ENCODE measurements at regions not wholly inside any gene's neighbourhood (a gene's known extent, or its start where the extent isn't known, plus 50 kb on each side); places are given as distances from the start of the nearest gene placed in this dataset.
"Not testable (repeated sequence)": the region's sequence is repeated elsewhere in the genome, so short reads cannot be mapped to it uniquely, and the experiment has no call there.

DNA sequence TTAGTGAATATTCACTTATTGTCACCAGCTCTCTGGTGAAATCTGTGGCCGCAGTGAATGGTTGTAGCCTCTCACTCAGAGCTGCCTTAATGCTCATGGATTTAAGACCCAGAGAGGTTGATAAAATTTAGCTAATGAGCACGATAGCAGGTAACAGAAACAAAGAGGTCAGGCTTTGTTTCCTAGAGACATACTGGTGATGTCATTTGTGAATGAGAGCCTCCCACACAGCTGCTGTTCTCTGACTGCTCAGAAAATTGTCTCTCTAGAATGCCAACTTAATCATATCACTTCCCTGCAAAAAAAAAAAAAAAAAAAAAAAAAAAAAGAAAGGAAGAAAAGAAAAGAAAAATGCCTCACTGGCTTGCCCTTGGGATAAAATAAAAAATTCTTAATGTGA, 411.7 kb upstream of the MYT1L start:
- DNase-seq (ENCODE audit: low read depth): no peak

DNA sequence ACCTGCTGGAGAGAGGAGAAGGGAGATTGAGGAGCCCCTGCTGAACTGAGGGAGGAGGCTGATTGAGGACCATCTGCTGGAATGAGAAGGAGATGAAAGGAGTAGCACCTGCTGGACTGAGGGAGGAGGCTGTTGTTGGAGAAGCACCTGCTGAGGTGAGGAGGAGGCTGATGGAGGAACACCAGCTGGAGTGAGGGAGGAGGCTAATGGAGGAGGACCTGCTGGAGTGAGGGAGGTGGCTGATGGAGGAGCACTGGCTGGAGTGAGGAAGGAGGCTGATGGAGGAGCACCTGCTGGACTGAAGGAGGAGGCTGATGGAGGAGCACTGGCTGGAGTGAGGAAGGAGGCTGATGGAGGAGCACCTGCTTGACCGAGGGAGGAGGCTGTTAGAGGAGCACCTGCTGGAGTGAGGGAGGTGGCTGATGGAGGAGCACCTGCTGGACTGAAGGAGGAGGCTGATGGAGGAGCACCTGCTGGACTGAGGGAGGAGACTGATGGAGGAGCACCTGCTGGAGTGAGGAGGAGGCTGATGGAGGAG, 409.2 kb upstream of the MYT1L start:
- DNase-seq (ENCODE audit: low read depth): no peak

DNA sequence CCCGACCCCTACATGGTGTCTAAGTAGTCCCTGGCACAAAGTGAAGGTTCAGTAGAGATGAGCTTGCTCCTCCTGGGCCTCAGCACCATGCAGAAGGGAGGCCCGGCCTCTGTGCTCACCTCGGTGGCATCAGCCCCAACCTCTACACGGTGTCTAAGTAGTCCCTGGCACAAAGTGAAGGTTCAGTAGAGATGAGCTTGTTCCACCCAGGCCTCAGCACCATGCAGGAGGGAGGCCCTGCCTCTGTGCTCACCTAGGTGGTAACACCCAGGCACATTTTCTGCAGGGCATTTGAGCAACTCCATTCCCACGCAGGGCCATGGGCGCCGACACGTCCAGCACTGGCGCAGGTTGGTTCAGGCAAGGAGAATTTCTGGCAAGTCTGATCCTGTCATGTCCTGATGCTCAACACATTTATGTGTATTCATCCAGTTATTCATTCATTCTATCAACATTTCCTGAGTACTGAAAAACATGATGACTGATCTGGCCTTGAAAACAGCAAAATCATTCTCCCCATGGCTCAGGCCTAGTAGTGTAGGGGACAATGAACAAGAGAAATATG, 408.2 kb upstream of the MYT1L start:
- DNase-seq (ENCODE audit: low read depth): no peak

DNA sequence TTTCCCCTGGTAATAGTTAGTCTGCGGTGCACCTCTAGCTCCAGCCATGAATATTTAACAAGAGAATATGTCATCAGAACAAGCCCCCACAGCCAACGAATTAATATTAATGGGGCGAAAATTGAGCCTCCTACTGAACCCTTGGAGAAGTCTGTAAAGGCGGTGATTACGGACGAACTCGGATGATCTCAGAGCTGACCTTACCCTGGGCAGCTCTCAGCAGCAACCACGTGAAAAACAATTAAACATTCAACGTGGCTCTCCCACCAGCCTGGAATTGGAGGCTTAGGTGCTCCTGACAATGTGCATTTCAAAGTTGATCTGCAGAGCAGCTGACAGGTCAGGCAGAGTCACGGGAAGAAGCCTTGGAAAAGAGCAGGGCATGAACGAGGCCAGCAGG, 407.6 kb upstream of the MYT1L start:
- no peak for DNase-seq (ENCODE audit: low read depth)

DNA sequence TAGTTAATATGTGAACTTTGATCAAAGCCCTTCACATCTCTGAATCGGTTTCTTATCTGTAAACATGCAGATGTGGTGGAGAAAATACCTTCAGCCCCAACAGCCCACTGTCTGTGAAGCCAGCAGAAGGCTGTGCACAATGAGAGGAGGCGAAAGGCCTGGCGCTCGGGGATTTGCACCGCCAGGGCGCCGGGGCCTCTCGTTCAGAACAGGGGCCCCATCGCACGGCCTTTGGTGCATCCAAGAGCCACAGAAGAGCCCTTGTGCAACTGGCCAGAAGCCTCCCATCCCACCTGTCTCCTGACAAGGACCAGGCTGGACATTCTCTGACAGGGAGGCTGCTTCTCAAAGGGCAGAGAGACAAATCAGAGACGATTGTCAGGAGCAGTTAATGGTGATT, 407.2 kb upstream of the MYT1L start:
- DNase-seq (ENCODE audit: low read depth): no peak

DNA sequence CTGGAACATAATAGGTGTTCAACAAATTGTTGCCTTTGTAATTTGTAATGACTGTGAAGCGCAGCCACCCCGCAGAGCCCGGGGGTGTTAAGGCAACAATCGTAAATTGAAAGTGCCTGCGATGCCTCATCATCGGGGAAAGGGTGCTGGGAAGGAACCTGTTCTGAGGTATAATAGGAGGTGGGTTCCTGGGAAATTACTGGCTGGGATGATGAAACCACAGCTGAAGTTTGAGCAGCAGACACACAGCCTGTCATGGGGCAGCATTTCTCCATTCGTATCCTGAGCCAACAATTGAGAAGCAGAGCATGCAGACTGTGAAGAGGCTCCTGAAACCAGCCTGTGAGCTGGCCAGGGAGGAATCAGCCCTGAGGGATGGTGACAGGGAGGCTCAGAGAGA, 404.0 kb upstream of the MYT1L start:
- DNase-seq (ENCODE audit: low read depth): no peak

DNA sequence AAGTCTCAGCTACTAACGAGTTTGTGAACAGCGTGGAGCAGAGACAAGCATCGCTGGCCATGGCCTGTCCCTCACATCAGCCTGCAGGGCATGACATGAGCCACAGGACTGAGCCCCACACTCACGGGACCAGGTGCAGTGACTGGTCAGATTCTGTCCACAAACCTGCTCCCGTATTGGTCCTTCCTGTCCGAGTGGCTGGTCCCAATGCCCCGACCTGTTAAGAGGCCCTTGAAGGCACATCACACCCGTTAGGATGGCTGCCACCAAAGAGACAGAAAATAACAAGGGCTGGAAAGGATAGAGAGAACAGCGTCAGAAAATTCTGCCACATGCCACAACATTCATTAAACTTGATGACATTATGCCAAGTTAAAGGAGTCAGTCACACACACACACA, 403.2 kb upstream of the MYT1L start:
- DNase-seq (ENCODE audit: low read depth): no peak

DNA sequence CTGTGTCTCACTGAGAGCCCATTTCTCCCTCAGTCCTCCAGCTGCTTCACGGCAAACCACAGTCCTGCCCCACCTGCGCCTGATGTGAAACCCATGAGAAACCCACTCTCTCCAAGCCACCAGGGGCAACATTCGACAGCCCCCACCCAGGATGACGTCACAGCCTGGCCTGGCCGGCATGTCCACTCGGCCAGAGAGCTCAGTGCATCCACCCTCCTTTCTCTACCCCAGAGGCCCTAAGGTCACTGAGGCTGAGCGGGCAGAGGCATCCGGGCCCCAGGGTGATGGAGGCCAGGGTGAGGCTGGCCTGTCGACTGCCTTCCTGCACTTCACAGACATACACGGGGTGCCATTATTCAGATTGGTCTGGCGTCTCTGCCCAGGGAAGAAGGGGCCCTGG, 402.7 kb upstream of the MYT1L start:
- no peak for DNase-seq (ENCODE audit: low read depth)

DNA sequence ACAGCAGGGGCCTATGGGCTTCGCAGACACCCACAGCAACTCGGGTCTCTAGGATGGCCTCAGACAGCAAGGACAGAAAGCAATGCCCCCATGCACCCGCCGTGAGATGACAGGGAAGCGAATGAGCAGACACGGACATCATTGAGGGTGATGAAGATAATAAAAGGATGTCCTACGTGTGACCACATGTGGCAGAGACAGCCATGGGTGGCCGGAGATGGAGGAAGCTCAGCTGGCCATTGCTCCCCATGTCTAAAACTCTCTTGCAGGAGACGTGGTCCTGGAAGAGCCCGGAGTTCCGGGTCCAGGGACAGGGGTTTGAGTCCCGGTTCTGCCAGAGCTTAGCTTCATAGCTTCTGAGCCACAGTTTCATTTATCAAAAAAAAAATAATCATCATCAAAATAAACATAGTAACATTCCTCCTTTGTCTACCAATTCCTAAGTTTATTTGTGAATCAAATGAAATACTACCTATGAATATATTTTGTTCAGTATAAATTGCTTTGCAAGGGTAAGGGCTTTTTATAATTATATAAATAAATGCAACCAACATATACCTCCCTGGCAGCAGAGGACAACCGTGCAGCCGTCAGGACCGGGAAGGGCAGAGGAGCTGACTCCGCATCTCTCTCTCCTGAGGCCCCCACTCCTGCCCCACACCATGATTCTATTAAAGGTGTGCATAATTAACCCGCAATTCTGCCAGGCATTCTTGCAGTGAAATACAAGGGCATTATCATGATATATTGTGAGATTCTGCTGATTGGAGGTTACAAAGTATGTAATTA, 401.4 kb upstream of the MYT1L start:
- no peak for DNase-seq (ENCODE audit: low read depth)

DNA sequence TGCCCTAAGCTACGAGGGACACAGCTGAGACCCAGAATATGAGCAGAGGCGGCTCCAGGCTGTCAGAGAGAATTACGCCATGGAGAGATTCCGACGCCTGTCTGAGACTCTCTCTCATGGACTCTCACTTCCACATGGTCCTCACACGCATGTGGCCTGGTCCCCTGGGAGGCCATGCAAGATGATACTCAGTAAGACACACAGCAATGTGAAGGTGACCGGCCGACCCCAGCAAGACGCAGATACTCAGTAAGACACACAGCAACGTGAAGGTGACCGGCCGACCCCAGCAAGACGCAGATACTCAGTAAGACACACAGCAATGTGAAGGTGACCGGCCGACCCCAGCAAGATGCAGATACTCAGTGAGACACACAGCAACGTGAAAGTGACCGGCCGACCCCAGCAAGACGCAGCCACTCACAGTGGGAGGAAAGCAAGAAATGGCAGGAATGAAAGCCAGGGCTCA, 400.8 kb upstream of the MYT1L start:
- DNase-seq (ENCODE audit: low read depth): no peak

DNA sequence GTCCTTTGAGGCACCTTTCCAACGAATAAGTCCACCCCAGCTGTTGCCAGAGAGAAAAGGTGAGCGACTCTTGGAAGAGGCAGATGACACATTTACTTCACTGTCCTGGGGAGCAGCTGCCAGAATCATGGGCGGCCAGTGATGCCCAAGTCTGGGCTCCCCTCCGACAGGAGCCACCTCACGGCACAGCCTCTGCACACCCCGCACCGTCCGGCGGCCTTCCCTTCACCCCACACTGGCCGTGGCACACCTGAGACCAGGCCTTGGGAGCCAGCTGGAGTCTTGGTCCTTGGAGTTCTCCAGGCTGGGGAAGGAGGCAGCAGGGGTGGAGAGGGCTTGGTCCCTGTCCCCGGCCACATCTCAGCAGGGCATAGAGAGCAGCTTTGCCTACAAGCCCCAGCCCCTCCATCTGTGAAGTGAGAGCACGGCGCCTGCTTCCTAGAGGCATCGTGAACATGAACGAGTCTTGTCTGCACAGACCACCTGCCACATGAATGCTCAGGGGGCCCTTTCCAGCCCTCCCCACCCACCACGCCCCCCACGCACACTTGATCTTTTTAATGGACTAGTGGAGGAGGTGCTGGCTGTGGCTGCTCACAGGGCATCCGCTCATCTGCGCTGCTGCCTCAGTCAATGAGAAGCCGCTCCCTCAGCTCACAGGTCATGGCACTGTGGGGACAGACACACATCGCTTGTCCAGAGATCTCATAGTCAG, 400.2 kb upstream of the MYT1L start:
- no peak for DNase-seq (ENCODE audit: low read depth)

DNA sequence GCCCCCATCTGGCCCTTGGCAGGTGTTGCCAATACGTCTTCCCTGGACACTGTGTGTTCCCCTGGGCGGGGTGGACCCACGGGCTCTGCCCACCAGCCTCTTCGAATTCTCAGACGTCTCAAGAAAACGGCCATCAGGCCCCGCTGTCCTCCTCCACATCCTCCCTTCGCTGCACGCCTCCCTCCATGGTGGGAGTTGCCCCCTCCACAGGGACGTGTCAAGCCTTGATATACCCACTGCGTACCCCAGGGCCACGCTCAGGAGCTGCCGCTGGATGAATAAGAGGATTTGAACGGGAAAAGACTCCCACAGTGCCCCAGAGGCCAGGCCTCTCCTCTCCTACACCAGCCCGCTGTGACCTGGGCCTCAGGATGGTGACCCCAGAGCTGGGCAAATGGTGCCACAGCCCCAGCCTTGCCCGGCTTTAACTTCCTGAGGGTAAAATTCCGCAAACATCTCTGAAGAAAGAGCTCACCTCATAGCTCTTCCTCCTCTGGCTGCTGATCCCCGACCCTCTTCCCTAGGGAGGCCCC, 399.3 kb upstream of the MYT1L start:
- DNase-seq (ENCODE audit: low read depth): no peak

DNA sequence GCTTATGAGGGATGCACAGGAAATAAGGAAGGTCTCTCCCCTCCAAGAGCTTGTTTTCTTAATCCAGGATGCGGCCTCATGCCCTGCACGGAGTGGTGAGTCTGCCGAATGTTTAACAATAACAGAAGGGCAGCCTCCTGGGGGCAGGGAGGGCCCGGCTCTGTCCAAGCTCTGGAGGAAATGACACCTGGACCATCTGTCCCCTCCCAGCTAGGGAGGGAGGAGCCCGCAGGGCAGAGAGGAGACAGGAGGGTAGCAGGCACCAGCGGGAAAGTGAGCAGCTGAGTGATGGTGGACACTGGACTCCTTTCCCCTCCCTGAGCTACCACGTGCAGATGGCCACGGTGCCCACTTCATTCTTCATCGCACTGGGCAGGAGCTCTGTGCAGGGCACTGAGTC, 398.2 kb upstream of the MYT1L start:
- no peak for DNase-seq (ENCODE audit: low read depth)

DNA sequence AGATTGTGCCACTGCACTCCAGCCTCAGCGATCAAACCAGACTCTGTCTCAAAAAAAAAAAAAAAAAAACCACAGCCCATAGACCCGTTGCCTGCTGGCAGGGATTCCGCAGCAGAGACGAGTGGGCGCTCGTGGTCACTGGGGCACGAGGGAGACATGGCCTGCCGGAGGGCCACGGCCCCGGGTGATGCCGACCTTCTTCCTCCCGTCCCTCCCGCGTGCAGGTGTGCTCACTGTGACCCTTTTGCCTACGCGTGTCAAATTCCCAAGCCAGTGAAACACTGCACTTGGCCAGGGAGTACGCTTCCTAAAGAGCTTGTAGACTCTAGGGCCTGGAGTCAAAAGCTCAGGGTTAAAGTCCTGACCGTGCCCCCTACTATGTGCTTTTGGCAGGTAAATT, 397.6 kb upstream of the MYT1L start:
- DNase-seq (ENCODE audit: low read depth): no peak

DNA sequence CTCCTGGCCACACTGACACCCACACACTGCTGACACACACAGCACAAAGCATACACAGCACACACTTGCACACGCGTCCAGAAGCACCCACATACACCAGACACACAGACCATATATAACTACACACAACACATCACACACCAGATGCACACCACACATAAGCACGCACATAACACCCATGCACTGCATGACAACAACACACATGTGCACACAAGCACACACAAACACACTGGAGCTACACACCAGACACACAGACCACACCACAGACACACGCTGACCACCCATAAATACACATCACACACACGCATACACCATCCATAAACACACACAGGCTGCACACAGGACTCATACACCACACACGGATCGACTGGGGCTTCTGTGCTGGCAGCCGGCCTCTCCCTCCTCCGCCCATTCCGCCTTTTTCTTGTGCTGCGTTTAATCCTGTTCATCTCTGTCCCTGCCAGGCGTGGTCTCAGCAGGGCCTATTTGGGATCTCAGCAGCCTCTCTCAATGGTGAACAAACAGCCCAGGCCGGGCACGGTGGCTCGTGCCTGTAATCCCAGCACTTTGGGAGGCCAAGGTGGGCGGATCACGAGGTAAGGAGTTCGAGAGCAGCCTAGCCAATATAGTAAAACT, 396.9 kb upstream of the MYT1L start:
- no peak for DNase-seq (ENCODE audit: low read depth)

DNA sequence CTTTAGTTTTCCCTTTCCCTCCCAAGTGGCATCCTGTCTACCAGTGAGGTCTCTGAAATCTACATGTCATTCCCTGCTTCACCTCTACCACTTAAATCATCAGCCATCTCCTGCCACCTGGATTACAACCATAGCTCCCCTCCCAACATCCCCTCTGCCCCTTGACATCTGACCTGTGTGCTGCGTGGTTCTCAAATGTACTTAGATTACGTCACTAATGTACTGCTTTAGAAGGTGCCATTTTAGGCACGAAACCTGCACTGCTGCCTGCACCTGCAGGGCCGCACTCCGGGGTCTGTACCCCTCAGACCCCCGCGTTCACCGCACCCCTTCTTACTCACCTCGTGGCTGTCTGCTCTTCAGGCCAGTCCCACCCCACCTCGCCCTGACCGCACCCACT, 395.1 kb upstream of the MYT1L start:
- DNase-seq (ENCODE audit: low read depth): no peak

DNA sequence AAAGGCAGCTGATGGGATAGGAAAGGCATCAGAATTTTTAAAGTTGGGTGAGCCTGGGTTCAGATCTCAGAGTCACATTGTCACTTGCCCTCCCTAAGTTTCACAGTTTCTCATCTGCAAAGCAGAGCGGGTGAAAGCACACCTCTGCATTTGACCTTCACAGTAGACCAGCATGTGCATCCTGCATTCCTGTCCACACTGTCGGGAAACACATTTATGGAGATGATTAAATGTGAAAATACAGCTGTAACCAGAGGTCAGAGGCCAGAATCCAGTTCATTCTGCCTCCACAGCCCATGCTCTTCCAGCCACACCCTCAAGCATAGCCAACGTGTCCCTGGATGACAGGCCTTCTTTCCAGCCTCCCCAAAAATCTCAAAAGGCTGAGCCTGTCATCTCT, 392.0 kb upstream of the MYT1L start:
- DNase-seq (ENCODE audit: low read depth): no peak

DNA sequence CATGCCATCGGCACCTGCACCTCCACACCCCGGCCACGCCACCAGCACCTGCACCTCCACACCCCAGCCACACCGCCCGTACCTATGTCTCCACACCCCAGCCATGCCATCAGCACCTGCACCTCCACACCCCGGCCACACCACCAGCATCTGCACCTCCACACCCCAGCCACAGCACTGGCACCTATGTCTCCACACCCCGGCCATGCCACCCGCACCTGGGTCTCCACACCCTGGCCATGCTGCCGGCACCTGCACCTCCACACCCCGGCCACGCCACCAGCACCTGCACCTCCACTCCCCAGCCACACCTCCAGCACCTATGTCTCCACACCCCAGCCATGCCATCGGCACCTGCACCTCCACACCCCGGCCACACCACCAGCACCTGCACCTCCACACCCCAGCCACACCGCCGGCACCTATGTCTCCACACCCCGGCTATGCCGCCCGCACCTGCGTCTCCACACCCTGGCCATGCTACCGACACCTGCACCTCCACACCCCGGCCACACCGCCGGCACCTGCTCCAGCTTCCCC, 390.3 kb upstream of the MYT1L start:
- no peak for DNase-seq (ENCODE audit: low read depth)

DNA sequence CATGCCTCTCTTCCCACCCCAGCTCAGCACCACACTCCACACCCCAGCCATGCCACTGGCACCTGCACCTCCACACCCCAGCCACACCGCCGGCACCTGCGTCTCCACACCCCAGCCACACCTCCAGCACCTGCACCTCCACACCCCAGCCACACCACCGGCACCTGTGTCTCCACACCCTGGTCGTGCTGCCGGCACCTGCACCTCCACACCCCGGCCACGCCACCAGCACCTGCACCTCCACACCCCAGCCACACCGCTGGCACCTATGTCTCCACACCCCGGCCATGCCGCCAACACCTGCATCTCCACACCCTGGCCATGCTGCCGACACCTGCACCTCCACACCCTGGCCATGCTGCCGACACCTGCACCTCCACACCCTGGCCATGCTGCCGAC, 389.7 kb upstream of the MYT1L start:
- DNase-seq (ENCODE audit: low read depth): not testable (repeated sequence)

DNA sequence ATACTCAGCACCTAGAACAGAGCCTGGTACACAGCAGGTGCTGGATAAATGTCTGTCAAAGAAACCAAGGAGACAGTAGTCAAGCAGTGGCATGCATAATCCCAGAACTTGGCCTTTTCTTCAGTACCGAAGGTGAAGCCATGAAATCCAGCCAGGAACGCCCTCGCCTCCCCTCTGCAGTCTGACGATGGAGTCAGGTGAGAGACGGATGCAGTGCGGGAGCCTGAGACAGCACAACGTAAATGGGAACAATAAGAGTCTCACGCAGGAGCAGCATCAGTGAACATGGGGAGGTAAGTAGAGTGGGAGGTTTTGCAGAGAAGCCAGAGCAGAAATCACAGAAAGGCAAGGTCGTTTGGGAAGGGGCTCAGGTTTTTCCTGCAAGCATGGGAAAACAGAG, 389.3 kb upstream of the MYT1L start:
- DNase-seq (ENCODE audit: low read depth): no peak

DNA sequence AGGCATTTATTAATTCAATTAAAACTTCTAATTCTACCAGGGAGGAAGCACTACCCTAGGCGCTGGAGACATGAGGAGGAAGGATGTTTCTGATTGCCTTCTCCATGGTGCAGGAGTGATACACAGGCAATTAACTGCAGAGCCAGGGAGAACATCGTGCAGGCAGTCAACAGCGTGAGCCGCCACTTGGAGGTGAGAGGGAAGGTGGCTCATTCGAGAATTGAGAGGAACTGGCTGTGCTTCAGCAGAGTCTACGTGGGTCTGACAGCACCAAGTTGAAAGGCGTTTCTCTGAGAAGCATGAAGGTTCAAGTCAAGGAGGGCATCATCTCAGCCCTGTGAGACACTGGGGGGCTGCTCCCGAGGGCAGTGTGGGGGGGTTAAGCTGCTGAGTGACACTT, 388.7 kb upstream of the MYT1L start:
- no peak for DNase-seq (ENCODE audit: low read depth)

DNA sequence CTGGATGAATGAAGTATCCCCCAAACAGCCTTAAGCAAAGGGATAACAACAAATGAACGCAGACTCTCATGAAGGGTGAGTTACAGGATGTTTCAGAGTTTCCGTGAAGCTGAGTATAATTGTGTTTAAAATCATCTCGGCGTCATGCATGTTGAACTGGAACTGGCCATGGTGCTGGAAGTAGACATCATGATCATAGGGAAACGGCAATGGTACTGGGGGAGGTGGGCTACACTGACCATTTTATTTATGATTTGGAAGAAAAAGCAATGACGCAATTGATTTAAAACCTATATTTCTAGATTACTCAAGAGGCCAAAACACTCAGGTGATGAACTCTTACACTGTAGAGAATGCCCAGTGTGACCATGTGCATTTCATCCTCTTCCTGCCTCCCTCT, 387.9 kb upstream of the MYT1L start:
- no peak for DNase-seq (ENCODE audit: low read depth)
